Loucy (cell line): ENCODE measurements at regions not wholly inside any gene's neighbourhood (a gene's known extent, or its start where the extent isn't known, plus 50 kb on each side); places are given as distances from the start of the nearest gene placed in this dataset.

Experiments used
- H2AFZ ChIP-seq: fragments of 200-600 bp; sonication (generic); 2 replicates; pipeline ENCODE4 v1.6.0; 2016; ENCODE audit warnings: antibody characterized with exemption, mild to moderate bottlenecking, low read length, moderate library complexity
- H3F3A ChIP-seq: fragments of 200-600 bp; 2 replicates; pipeline ENCODE4 v1.6.0; 2016; ENCODE audit warnings: antibody characterized with exemption, low read depth, mild to moderate bottlenecking
- H3K27me3 ChIP-seq: fragments of 200-600 bp; sonication (generic); 2 replicates; pipeline ENCODE4 v1.6.1; 2014; ENCODE audit warnings: low read length, mild to moderate bottlenecking; ENCODE audit not compliant: insufficient read depth, poor library complexity, severe bottlenecking
- H3K36me3 ChIP-seq: fragments of 200-600 bp; sonication (generic); 2 replicates; pipeline ENCODE4 v1.6.1; 2016; ENCODE audit warnings: low read length; ENCODE audit not compliant: insufficient read depth
- H3K4me1 ChIP-seq: fragments of 200-600 bp; sonication (generic); 2 replicates; pipeline ENCODE4 v1.5.1; 2014; ENCODE audit warnings: low read length, mild to moderate bottlenecking; ENCODE audit not compliant: insufficient read depth, poor library complexity, severe bottlenecking
- H3K4me2 ChIP-seq: fragments of 200-600 bp; sonication (generic); 2 replicates; pipeline ENCODE4 v1.6.0; 2014; ENCODE audit warnings: antibody characterized with exemption, low read length, low read depth, mild to moderate bottlenecking; ENCODE audit not compliant: poor library complexity, severe bottlenecking
- H3K4me3 ChIP-seq: fragments of 200-600 bp; sonication (generic); 2 replicates; pipeline ENCODE4 v1.5.1; 2014; ENCODE audit warnings: low read length, mild to moderate bottlenecking, mixed read lengths; ENCODE audit not compliant: poor library complexity, severe bottlenecking
- H3K79me2 ChIP-seq: fragments of 200-600 bp; sonication (generic); 2 replicates; pipeline ENCODE4 v1.6.1; 2014; ENCODE audit warnings: low read length; ENCODE audit not compliant: insufficient read depth
- H3K9ac ChIP-seq: fragments of 200-600 bp; sonication (generic); 2 replicates; pipeline ENCODE4 v1.6.0; 2014; ENCODE audit warnings: mild to moderate bottlenecking, low read depth, low read length, moderate library complexity; ENCODE audit not compliant: poor library complexity, severe bottlenecking
- H3K9me2 ChIP-seq: fragments of 200-600 bp; sonication (generic); replicated peaks from 2 replicates; pipeline ENCODE4 v1.6.1; 2016; ENCODE audit warnings: low read depth, low read length, mixed read lengths
- H3K9me3 ChIP-seq: fragments of 200-600 bp; sonication (generic); 2 replicates; pipeline ENCODE4 v1.6.1; 2014; ENCODE audit warnings: mild to moderate bottlenecking, antibody characterized with exemption, low read length, low read depth; ENCODE audit not compliant: insufficient read depth
- H4K20me1 ChIP-seq: fragments of 200-600 bp; sonication (generic); 2 replicates; pipeline ENCODE4 v1.6.0; 2014; ENCODE audit warnings: antibody characterized with exemption, low read length, mild to moderate bottlenecking; ENCODE audit not compliant: insufficient read depth, poor library complexity, severe bottlenecking
- EZH2phosphoT487 ChIP-seq: fragments of 200-600 bp; IDR thresholded peaks from 2 replicates; pipeline ENCODE4 v1.6.1; 2018; ENCODE audit warnings: antibody characterized with exemption, mild to moderate bottlenecking, moderate library complexity, borderline replicate concordance
- TF ChIP-seq, protein P1 (sequence below): fragments of 200-600 bp; sonication (generic); conservative IDR thresholded peaks from 2 replicates; pipeline ENCODE4 v1.5.1; 2014; ENCODE audit warnings: mild to moderate bottlenecking, antibody characterized with exemption, low read length

DNA sequence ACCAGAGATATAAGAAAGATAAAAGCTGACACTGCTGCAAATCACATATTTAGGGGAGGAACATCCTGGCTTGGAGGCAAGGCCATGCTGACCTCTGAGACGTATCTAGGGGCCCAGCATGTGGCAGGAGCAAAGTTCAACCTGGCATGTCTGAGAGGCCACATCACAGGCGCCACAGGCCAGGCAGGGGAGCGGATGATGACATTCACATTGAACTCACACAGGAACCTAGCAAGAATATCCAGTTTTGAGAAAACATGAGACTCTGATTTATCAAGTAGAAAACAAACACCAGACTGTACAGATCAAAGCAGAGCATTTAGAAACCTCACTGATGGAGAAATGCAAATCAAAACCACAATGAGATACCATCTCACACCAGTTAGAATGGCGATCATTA lies 64.2 kb upstream of the STK32A start:
- H3K9me3 ChIP-seq, result no peaks in the 10 kb centered on the region
- H3K9ac ChIP-seq, result no peak overlapping the region
- TF ChIP-seq, protein P1, sequence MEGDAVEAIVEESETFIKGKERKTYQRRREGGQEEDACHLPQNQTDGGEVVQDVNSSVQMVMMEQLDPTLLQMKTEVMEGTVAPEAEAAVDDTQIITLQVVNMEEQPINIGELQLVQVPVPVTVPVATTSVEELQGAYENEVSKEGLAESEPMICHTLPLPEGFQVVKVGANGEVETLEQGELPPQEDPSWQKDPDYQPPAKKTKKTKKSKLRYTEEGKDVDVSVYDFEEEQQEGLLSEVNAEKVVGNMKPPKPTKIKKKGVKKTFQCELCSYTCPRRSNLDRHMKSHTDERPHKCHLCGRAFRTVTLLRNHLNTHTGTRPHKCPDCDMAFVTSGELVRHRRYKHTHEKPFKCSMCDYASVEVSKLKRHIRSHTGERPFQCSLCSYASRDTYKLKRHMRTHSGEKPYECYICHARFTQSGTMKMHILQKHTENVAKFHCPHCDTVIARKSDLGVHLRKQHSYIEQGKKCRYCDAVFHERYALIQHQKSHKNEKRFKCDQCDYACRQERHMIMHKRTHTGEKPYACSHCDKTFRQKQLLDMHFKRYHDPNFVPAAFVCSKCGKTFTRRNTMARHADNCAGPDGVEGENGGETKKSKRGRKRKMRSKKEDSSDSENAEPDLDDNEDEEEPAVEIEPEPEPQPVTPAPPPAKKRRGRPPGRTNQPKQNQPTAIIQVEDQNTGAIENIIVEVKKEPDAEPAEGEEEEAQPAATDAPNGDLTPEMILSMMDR, result no peak
- TF ChIP-seq EZH2phosphoT487, result no peak
- no peaks in the 10 kb centered on the region for H4K20me1 ChIP-seq
- no peaks in the 10 kb centered on the region for H3K36me3 ChIP-seq
- H3K27me3 ChIP-seq, result no peaks in the 10 kb centered on the region
- no peaks in the 10 kb centered on the region for H3K79me2 ChIP-seq
- H2AFZ ChIP-seq, result no peak overlapping the region
- H3K4me2 ChIP-seq, result no peak overlapping the region
- H3K4me1 ChIP-seq, result no peaks in the 10 kb centered on the region
- H3K4me3 ChIP-seq, result no peak overlapping the region
- H3K9me2 ChIP-seq, result no peaks in the 10 kb centered on the region
- H3F3A ChIP-seq, result no peaks in the 10 kb centered on the region

DNA sequence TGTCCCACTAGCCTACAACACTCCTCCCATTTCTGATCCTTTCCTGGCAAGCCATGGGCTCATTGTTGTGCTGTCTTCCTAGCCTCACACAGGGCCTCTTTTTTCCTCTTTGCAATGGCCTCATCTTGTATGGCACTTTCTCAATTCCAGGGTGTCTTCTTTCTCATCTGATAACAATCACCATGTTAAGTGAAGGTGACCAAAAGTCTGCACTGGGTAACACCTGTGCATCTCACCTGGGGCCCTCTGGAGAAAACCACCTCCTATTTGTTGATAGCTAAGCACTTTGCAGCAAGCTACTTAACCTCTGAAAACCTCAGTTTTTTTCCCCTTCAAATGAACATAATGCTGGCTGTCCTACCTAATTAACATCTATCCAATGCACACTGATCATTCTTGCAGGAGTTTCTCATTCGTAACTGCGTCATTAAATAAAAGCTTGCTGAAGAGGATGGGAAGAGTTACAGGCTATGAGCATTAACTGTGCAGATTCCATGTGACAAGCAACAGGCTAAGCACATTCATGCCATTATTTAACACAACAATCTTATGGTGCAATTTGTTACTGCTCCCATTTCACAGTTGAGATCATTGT lies 60.1 kb upstream of the STK32A start:
- Histone ChIP-seq H3K9me2 (no peaks in the 10 kb centered on the region), H3K9ac (no peak overlapping the region), H3F3A (no peaks in the 10 kb centered on the region), H3K27me3 (no peaks in the 10 kb centered on the region), H3K4me3 (no peak overlapping the region), H4K20me1 (no peaks in the 10 kb centered on the region), H3K36me3 (no peaks in the 10 kb centered on the region), H3K79me2 (no peaks in the 10 kb centered on the region), H3K4me2 (no peak overlapping the region), H2AFZ (no peak overlapping the region), H3K4me1 (no peaks in the 10 kb centered on the region), H3K9me3 (no peaks in the 10 kb centered on the region)
- no peak for TF ChIP-seq EZH2phosphoT487
- TF ChIP-seq, protein P1, result no peak

DNA sequence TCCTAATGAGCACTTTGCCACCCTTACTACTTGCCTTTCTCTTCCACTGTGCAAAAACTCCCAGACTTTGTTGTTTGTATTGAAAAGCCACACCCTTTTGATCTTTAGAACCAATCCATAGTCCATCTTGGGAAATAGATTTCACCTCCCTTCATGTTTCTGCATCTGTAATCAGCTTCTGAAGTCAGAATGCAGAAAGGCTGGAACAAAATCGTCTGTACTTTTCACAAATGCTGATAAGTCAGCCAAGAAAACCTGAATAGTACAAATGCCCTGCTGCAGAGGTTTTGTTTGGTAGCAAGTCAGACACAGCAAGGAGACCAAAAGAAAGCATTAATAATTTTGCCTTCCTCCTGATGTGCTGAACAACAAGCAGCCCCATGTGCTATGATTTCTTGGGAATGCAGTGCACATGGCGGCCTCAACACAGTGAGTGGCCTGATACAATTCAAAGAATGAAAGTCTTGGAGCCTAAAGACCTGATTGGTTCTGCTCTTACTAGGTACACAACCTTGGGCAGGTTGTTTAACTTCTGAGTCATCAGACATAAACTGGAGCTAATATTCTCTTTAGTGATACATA lies 59.2 kb upstream of the STK32A start:
- no peaks in the 10 kb centered on the region for H3K9me3 ChIP-seq
- TF ChIP-seq, protein P1, result no peak
- TF ChIP-seq EZH2phosphoT487, result no peak
- no peak overlapping the region for H3K9ac ChIP-seq
- H3K27me3 ChIP-seq, result no peaks in the 10 kb centered on the region
- no peaks in the 10 kb centered on the region for H3K36me3 ChIP-seq
- no peak overlapping the region for H3K4me2 ChIP-seq
- H3K4me1 ChIP-seq, result no peaks in the 10 kb centered on the region
- no peaks in the 10 kb centered on the region for H3K79me2 ChIP-seq
- no peak overlapping the region for H2AFZ ChIP-seq
- no peaks in the 10 kb centered on the region for H3K9me2 ChIP-seq
- no peaks in the 10 kb centered on the region for H3F3A ChIP-seq
- no peaks in the 10 kb centered on the region for H4K20me1 ChIP-seq
- H3K4me3 ChIP-seq, result no peak overlapping the region
